Neural cell (in vitro differentiated cells): ENCODE measurements at regions not wholly inside any gene's neighbourhood (a gene's known extent, or its start where the extent isn't known, plus 50 kb on each side); places are given as distances from the start of the nearest gene placed in this dataset.
"Not testable (repeated sequence)": the region's sequence is repeated elsewhere in the genome, so short reads cannot be mapped to it uniquely, and the experiment has no call there.

ENCODE experiments used
- CTCF ChIP-seq: fragments of 450-650 bp; IDR thresholded peaks from 2 replicates; pipeline ENCODE4 v1.5.1; 2014; ENCODE audit warnings: antibody characterized with exemption, mild to moderate bottlenecking, moderate library complexity; ENCODE audit not compliant: poor library complexity, severe bottlenecking
- EP300 ChIP-seq: fragments of 450-650 bp; conservative IDR thresholded peaks from 2 replicates; pipeline ENCODE4 v1.6.1; 2014; ENCODE audit warnings: antibody characterized with exemption, mild to moderate bottlenecking, moderate library complexity; ENCODE audit not compliant: poor library complexity, severe bottlenecking
- EZH2 ChIP-seq: fragments of 200-600, 300-800 bp; shearing (Covaris generic), sonication (generic); IDR thresholded peaks from 2 replicates; pipeline ENCODE4 v1.6.1; 2014; ENCODE audit warnings: antibody characterized with exemption, low read length, borderline replicate concordance, mild to moderate bottlenecking; ENCODE audit not compliant: insufficient read depth, poor library complexity, severe bottlenecking
- MXI1 ChIP-seq: fragments of 450-650 bp; conservative IDR thresholded peaks from 2 replicates; pipeline ENCODE4 v1.6.1; 2014; ENCODE audit warnings: antibody characterized with exemption, mild to moderate bottlenecking; ENCODE audit not compliant: poor library complexity, severe bottlenecking
- POLR2AphosphoS5 ChIP-seq: IDR thresholded peaks from 2 replicates; pipeline ENCODE4 v1.6.1; 2012
- REST ChIP-seq: IDR thresholded peaks from 2 replicates; pipeline ENCODE4 v1.6.1; 2012; ENCODE audit warnings: borderline replicate concordance
- TAF1 ChIP-seq: IDR thresholded peaks from 2 replicates; pipeline ENCODE4 v1.6.1; 2012; ENCODE audit warnings: low read depth

GRCh38 chr11:130539680-130540079 lies 91.2 kb downstream of the ADAMTS15 start:
- not testable (repeated sequence) for TF ChIP-seq CTCF, REST, EP300, TAF1, MXI1, POLR2AphosphoS5, EZH2
